ENCODE measurements at regions not wholly inside any gene's neighbourhood (a gene's known extent, or its start where the extent isn't known, plus 50 kb on each side); places are given as distances from the start of the nearest gene placed in this dataset.

DNA sequence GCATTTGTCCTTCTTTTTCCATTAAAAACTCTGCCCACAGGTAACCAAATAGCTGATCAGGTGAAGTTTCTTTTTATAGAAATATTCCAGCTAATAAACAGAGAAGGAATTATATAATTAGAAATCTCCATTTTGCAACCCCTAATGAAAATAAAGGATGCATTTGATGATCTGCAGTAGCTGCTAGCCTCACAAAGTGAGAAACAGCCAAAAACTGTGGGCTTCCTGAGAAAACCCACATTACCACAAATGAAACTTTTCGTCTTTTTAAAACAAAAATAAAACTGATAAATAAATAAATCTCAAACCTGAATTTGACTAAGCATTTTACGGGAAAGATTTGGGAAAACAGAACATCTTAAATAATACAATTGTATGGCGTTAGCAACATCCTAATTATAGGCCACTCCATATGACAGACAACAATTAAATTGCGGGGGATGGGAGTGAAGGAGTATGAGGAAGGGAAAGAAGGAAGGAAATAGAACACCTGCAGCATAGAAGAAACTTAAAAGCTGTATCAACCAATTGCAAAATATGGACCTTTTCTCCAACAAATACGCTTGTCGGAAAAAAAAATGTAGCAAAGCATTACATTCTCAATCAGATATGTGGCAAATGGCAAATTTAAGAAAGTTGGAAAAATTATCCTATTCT is 283.0 kb upstream of the ITGA1 start:
- FAIRE-seq: no peak

DNA sequence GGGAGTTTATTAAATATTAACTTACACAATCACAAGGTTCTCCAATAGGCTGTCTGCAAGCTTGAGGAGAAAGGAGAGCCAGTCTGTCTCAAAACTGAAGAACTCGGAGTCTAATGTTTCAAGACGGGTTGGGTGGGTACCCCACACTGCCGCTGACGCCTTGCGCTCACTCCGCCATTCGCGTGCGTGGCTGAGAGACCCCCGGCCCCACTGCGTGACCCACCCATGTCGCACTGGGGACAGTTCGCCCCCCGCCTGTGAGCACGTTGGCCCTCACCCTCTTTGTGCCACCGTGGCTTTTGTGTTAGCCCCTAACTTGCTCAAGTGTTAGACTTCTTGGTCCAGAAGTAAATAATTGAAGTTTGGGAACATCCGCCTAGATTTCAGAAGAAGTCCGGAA is 270.0 kb upstream of the ITGA1 start:
- no peak for FAIRE-seq

DNA sequence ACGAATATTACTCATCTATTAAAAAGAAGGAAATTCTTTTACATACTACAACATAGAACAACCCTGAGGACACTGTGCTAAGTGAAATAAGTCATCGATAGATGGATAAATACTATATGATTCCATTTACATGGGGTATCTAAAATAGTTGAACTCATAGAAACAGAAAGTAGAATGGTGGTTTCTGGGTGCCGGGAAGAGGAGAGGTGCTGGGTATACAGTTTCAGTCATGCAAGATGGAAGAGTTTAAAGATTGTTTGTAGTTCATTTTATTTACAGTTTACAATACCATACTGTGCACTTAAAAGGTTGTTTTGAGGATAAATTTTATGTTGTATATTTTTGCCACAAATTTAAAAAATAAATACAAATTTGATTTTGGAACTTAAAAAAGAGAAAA is 267.5 kb upstream of the ITGA1 start:
- no peak for FAIRE-seq

DNA sequence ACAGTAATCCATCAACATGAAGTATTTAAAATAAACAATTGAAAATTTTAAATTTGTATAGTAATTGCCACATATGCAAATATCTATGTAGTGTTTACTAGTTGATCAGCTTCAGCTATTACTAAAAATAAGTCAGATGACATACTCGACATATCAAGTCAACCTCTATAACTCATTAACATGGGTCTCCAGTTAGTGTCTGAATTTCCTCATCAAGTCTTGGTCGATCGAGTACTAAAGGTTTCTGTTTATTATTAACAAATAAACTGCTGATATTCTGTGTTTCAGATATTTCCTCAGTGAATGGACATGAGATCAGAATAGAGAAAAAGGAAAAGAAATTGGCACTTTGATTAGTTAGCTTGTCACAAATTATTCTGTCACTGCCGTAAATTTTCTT is 266.5 kb upstream of the ITGA1 start:
- no peak for FAIRE-seq

DNA sequence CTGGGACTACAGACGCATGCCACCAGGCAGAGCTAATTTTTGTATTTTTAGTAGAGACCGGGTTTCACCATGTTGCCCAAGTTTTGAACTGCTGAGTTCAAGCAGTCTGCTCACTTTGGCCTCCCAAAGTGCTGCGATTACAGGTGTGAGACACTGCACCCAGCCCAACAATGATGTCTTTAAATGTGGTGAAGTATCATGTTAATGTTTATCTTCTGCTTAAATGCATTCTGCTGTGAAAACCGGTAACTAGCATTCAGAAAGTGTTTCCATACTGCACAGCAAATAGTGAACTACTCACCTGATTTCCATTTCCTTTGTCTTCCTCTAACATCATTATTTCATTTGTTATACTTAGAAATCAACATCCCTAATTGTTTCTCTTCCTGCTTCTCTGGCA is 264.0 kb upstream of the ITGA1 start:
- FAIRE-seq: no peak

DNA sequence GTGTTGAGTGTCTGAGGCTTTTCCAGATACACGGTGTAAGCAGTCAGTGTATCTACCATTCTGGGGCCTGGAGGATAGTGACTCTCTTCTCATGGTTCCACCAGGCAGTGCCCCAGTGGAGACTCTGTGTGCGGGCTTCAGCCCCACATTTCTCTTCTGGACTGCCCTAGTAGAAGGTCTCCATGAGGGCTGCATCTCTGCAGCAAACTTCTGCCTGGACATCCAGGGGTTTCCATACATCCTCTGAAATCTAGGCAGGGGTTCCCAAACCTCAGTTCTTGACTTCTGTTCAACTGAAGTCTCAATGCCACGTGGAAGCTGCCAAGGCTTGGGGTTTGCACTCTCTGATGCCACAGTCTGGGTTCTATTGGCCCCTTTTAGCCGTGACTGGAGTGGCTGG is 256.6 kb upstream of the ITGA1 start:
- no peak for FAIRE-seq

DNA sequence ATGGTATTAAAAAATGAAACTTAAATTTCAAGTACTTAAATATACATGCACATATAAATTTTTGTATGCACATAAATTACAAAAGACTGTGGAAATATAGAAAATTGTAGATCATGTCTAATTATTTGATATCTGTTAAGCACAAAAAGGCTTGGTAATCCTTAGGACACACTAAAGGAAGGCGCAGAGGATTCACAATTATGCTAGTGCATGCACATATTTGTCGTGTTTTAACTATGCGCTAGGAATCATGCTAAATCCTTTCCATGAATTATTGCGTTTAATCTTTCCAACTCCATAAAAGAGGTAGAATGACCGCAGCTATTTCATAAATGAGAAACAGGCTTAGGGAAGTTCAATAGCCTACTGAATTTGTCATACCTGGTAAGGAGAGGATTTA is 244.1 kb upstream of the ITGA1 start:
- no peak for FAIRE-seq

DNA sequence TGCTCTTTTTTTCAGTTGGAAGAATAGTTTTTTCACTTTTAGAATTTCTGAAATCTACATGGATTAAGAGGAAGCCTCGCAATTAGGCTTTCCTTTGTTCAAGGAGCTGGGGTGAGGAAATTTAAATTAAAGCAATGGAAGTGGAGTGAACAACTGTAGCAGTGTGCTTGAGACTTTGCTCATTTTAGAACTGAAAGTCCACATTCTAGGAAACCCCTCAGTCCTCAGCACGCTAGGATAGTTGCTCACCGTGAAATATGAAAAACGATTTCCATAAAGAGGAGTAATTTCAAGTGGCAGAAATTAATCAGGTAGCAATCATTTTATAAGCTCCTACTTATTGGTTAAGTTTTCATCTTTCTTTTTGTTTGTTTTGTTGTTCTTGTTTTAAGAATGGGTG is 243.0 kb upstream of the ITGA1 start:
- FAIRE-seq: no peak

DNA sequence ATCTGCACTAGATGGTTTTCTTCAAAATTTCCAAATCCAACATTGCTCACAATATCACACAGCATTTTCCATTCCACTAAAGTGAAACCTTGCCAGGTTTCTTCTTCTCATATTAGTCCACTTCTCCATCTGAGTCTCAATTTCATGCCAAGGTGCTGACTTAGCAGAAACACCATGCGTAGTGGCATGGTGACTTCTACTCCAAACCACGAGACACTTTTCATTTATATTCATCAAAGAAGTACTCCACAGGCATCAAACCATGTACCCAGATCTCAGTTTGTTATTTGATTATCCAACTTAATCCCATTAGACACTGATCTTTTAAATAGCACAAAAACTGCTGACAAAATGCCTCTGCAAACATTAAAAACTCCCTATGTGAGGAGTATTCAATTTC is 233.4 kb upstream of the ITGA1 start:
- FAIRE-seq: no peak

DNA sequence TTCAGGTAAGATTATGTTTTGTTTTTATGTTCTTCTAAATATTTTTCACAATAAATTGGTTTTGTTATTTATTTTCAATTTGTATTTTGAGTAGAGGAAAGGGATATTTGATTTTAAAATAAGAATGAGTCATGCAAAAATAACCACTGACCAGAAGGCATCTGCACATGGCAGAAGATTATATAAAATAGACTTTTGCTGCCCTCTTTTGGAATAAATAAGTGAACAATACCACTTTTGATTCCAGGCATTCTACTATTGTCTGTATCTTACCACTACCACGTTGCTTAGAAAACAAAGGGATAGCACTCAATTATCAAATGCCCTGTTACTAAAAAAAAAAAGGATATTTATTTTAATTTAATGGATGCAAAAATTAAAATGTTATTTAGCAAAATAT is 227.3 kb upstream of the ITGA1 start:
- FAIRE-seq: no peak

DNA sequence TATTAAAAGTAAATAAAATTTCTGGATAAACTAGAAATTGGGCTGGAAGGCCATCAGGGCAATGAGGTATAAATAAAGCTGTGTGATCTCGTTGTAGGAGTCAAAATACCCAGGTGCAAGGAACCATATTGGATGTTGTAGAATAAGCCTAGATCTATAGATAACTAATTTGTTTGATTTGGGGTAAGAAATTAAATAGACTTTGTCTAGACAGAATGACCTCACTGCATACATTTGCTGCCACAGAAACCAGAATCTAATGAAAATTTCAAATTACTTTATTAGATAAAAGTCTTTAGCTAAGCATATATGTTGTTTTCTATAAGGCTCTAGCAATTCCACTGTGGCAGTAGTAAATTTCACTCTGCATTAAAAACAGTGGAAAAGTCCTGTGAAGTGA is 225.2 kb upstream of the ITGA1 start:
- FAIRE-seq: no peak

DNA sequence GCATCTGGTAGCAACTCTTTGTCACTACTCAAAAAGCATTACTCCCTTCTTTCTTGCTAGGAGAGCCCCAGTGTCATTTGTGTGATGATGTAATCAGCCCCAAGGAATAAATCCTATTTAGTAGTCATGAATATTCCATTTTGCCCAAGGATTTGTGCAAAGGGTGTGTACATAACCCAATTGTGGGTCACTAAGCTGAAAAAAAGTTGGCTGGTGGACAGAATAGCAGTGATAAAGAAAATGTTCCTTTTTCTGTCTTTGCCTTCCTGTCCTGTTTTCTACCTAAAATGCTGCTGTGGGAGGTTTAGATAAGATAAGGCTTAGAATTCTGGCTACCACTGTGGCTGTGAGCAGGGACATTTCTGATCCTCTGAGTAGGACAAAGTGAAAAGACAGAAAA is 223.1 kb upstream of the ITGA1 start:
- FAIRE-seq: no peak

DNA sequence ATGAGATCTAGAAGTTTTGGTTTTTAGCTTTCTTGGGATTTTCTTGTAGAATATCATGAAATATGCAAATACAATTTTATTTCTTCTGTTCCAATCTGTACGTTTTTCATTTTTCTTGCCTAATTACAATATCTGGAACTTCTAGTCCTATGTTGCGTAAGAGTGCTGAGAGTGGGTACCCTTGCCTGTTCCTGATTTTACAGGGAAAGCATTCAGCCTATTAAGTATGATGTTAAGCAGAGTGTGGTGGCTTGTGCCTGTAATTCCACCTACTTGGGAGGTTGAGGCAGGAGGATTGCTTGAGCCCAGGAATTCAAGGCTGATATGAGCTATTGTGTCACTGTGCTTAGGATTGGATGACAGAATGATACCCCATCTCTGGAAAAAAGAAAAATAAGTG is 210.2 kb upstream of the ITGA1 start:
- FAIRE-seq: no peak

DNA sequence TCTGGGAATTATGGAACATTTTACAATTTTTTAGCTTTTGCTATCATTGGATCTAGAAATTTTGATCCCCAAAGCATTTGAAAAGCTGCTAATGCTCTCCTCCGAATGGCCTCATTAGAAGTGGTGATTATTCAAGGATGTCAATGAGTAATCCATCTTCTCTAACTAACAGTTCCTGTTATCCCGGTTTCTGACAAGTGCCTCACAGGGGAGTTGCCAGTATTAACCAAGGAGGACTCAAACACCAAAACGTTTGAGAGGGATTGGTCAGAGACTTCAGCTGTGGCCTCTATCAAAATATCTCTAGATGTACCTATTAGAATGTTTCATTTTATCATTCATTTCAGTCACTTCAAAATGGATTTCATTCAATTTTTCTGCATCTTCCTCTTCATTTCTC is 208.3 kb upstream of the ITGA1 start:
- FAIRE-seq: no peak

DNA sequence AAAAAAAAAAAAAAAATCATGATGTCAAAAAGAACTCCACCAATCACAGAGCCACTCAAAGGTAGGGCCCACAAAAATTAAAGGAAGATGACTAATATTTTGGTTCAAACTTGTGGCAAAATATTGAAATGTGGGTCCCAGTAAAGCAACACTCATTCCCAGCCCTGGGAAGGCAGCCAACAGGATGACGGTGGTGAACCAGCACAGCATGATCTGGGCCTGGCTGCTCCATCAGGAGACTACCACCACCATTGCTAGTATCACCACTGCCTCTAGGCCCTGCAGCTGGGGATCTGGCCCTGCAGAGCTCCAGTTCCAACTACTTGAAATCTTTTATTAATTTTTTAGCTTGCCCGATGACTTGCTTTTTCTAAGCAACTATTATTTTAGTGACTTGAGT is 206.8 kb upstream of the ITGA1 start:
- no peak for FAIRE-seq

DNA sequence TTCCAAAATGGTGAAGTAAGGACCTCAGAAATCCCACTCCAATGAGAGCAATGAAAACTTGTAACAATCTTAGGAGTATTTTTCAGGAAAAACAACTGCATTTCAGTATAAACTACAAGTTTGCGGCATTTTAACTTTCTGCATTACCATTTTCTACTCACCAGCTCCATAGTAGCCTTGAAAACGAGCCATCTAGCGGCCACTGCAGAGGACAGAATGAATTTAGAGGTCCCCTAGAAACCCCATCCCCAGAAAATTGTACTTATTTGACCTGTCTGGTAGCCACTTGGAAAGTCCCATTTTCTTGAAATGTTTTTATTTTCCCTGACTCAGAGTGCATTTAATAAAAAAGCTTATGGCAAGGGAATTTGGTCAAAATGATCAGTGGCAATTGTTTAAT is 205.4 kb upstream of the ITGA1 start:
- FAIRE-seq: no peak

DNA sequence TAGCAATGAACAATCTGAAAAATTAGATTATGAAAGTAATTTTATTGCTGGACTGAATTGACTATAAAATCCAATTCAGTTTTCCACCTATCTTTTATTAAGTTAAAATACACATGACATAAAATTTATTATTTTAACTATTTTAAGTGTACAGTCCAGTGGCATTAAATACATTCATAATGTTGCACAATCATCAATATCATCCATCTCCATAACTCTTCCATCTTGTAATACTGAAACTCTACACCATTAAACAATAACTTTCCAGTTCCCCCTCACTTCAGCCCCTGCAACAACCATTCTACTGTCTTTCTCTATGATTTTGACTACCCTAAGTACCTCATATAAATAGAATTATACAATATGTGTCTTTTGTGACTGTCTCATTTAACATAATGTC is 200.6 kb upstream of the ITGA1 start:
- FAIRE-seq: no peak

DNA sequence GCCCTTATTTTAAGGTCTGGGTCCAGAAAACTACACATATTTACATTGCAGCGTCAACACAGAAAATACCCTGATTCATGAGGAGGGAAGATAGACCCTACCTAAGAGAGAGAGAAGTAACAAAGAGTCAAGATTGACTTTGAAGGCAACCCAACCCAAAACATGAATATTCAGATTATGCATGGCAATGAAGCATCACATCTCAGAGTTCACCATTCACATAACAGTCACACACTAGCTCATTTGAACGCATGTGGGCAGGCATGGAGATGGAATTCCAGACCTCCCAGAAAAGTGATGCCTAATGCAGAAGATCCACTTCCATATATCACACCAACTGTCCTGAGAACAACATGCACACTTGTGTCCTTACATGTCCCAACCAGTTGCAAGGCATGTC is 190.1 kb upstream of the ITGA1 start:
- FAIRE-seq: no peak

DNA sequence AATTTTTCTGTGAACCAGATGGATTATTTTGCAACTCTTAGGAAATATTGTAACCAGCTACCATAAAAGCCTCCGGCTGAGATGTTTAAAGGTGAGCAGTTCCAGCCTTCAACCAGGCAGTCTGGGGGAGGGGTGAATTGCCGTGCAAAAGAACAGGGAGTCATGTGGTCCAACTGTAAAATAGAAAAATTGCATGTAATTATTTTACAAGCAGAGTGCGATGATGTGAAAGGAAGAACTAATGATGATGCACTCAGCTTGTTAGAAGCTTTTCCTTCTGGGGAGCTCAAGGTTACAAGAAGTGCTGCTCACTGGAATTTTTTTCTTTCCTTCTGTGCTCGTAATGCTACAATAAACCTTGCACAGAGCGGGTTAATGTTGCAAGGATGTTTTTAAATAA is 188.7 kb upstream of the ITGA1 start:
- FAIRE-seq: no peak

DNA sequence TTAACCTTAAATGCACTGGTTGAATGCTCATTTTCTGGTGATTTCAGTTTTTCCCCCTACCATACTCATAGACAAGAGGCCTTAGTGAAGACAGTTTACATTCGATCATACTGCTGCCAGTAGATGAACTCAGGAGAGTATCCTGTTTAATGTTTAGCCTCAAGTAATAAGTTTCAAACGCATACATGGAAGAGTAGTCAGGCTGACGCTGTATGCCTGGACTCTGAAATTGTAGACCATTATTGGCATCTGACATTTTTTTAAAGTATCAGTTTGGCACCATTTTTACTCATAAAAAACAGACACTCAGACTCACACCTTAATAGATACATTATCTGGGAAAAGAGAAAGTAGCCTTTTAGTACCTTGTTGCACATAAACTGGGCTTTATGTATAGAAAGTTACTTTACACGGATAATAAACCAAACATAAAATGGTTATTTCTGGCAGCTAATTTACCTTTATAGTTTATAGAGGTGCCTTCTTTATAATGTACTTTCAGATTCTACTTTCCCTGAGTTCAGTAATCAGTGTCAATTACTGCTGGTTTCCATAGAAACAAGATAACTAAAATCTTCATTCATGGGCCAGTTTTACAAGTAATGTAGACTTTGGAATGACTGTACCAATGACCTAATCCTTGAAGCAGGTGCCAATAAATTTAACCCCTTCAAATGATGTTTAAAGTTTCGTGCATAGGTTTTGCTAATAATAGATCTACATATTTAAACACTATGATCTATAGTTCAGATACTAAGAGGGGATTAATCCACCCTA is 183.8 kb upstream of the ITGA1 start:
- FAIRE-seq: no peak

DNA sequence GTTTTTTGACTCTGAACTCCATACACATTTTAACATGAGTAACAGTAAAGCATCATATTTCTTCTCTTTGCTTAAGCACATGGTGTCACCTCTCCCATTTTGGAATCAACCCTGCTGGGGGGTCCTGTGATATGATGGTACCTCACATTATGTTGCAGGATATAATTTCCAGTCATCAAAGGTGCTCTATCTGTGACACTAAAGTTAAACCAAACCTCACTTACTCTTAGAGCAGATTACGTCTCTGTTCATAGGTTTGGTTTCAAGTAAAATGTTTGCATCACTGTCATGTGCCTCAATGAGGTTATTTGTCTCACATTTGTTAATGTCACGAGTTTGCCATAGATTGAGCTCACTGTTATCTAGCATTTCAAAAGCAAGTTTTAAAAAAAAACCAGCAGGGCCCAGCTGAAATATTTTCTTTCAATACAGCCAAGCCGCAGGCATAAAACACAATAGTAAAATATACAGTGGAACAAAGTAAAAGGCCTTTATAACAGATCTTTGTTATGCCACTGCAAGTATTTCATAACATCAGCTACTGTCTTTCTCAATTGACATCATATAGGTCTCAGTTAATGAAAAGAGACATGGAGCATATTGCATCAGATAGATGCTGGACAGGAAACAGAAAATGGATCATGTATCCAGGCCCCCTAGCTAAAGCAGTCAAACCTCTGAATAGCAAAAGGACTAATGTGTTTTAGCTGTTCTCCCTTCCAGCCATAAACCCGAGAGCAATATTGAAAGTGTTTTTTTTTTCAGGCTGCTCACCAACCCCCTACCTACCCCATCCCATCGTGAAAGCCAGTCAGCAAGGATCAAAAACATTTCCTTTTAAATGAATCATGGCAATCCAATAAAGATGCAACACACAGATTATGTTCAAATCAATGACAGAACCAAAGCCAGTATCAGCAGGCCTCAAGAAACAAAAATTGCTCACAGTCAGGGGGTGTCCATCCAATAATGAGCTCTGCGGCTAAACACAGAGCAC is 182.1 kb upstream of the ITGA1 start:
- no peak for FAIRE-seq

DNA sequence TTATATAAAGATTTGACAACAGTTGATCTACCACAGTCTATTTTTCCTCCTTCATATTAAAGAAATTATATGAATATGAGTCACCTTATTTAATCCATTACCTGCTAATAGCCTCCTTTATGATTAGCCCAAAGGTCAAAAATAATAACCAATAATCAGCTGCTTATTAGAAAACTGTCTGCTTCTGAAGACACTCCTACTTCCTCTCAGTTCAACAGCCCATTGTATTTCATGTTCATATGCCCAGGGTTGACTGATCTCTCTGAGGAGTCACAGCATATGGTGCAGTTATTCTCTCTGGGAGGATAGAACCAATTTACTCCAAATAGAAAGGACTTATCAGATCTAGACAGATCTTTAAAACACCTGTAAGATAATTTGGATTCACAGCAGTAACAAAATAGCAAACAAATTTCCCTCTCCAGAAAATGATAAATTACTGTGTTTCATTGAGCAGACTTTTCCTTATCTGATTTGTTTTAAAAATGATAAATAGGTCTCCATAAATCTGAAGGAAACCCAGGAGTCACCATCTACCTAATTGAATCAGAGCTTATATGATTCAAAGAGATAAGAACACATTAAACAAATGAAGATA is 180.4 kb upstream of the ITGA1 start:
- FAIRE-seq: no peak

DNA sequence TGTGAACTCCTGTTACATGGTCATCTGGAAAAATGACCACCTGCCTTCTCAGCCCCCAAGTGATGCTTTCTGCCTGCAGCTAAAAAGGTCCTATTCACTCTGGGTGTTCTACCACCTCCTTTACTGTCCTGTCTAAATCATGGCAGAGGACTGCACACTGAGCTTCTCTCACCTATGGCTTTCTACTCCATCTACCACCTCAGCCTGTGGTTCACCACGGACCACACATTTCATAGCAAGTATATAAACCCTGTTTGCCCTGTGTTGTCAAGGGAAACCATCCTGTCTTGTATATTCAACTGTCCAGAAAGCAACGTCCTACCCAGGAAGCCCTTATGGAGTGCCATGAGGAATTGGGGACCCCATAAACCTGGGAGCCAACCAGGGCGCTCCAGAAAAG is 167.4 kb upstream of the ITGA1 start:
- no peak for FAIRE-seq

All from endometrium (tissue), 2 donors.